ENCODE measurements at regions not wholly inside any gene's neighbourhood (a gene's known extent, or its start where the extent isn't known, plus 50 kb on each side); places are given as distances from the start of the nearest gene placed in this dataset.

- Histone ChIP-seq H3K27ac (ENCODE audit: poor library complexity, severe bottlenecking) (peak overlapping the region; percentile 98), H3K27me3 (ENCODE audit: insufficient read depth, poor library complexity, severe bottlenecking) (no peaks in the 10 kb centered on the region), H3K4me3 (ENCODE audit: severe bottlenecking) (no peak overlapping the region), H3K36me3 (ENCODE audit: low read depth) (no peaks in the 10 kb centered on the region), H3K9me3 (ENCODE audit: severe bottlenecking) (no peaks in the 10 kb centered on the region), H3K4me1 (ENCODE audit: insufficient read depth, poor library complexity, severe bottlenecking) (peaks cover 93% of the 10 kb centered on the region)
- peak; percentile 64 for ATAC-seq (ENCODE audit: low read depth)
- no peak for TF ChIP-seq CTCF (IDR thresholded peaks at IDR 0.05; ENCODE audit: poor library complexity, severe bottlenecking)
- no peak for DNase-seq (ENCODE audit: low spot score)
Measured at GRCh38 chr12:46556105-46556559, 183.6 kb upstream of the SLC38A2 start.

GRCh38 chr12:46555406-46555852 lies 182.9 kb upstream of the SLC38A2 start:
- DNase-seq (ENCODE audit: low spot score) (no peak), ATAC-seq (ENCODE audit: low read depth) (0 out of 3 replicates have a peak, but pooled peaks have one; percentile 13)
- H3K27ac ChIP-seq (ENCODE audit: poor library complexity, severe bottlenecking), result peak overlapping the region; percentile 98
- no peaks in the 10 kb centered on the region for H3K9me3 ChIP-seq (ENCODE audit: severe bottlenecking)
- H3K4me3 ChIP-seq (ENCODE audit: severe bottlenecking), result no peak overlapping the region
- peaks cover 98% of the 10 kb centered on the region for H3K4me1 ChIP-seq (ENCODE audit: insufficient read depth, poor library complexity, severe bottlenecking)
- no peaks in the 10 kb centered on the region for H3K27me3 ChIP-seq (ENCODE audit: insufficient read depth, poor library complexity, severe bottlenecking)
- no peaks in the 10 kb centered on the region for H3K36me3 ChIP-seq (ENCODE audit: low read depth)
- TF ChIP-seq CTCF (IDR thresholded peaks at IDR 0.05; ENCODE audit: poor library complexity, severe bottlenecking), result no peak

- ATAC-seq (ENCODE audit: low read depth) (no peak), DNase-seq (ENCODE audit: low spot score) (no peak)
- Histone ChIP-seq H3K27ac (ENCODE audit: poor library complexity, severe bottlenecking) (peak overlapping the region; percentile 98), H3K4me1 (ENCODE audit: insufficient read depth, poor library complexity, severe bottlenecking) (peaks cover 98% of the 10 kb centered on the region), H3K36me3 (ENCODE audit: low read depth) (no peaks in the 10 kb centered on the region), H3K4me3 (ENCODE audit: severe bottlenecking) (no peak overlapping the region), H3K9me3 (ENCODE audit: severe bottlenecking) (no peaks in the 10 kb centered on the region), H3K27me3 (ENCODE audit: insufficient read depth, poor library complexity, severe bottlenecking) (no peaks in the 10 kb centered on the region)
- TF ChIP-seq CTCF (IDR thresholded peaks at IDR 0.05; ENCODE audit: poor library complexity, severe bottlenecking), result no peak
Measured at GRCh38 chr12:46554460-46554859, 181.9 kb upstream of the SLC38A2 start.

GRCh38 chr12:46553911-46554310 lies 181.3 kb upstream of the SLC38A2 start:
- H3K9me3 ChIP-seq (ENCODE audit: severe bottlenecking), result no peaks in the 10 kb centered on the region
- H3K4me1 ChIP-seq (ENCODE audit: insufficient read depth, poor library complexity, severe bottlenecking), result peaks cover 98% of the 10 kb centered on the region
- H3K27ac ChIP-seq (ENCODE audit: poor library complexity, severe bottlenecking), result peak overlapping the region; percentile 98
- no peaks in the 10 kb centered on the region for H3K36me3 ChIP-seq (ENCODE audit: low read depth)
- no peak for TF ChIP-seq CTCF (IDR thresholded peaks at IDR 0.05; ENCODE audit: poor library complexity, severe bottlenecking)
- no peaks in the 10 kb centered on the region for H3K27me3 ChIP-seq (ENCODE audit: insufficient read depth, poor library complexity, severe bottlenecking)
- no peak overlapping the region for H3K4me3 ChIP-seq (ENCODE audit: severe bottlenecking)
- ATAC-seq (ENCODE audit: low read depth) (no peak), DNase-seq (ENCODE audit: low spot score) (no peak)

GRCh38 chr12:46553266-46553665 lies 180.7 kb upstream of the SLC38A2 start:
- H3K27ac ChIP-seq (ENCODE audit: poor library complexity, severe bottlenecking), result peak overlapping the region; percentile 98
- DNase-seq (ENCODE audit: low spot score) (no peak), ATAC-seq (ENCODE audit: low read depth) (peak; percentile 54)
- no peaks in the 10 kb centered on the region for H3K27me3 ChIP-seq (ENCODE audit: insufficient read depth, poor library complexity, severe bottlenecking)
- no peaks in the 10 kb centered on the region for H3K36me3 ChIP-seq (ENCODE audit: low read depth)
- TF ChIP-seq CTCF (IDR thresholded peaks at IDR 0.05; ENCODE audit: poor library complexity, severe bottlenecking), result no peak
- peaks cover 98% of the 10 kb centered on the region for H3K4me1 ChIP-seq (ENCODE audit: insufficient read depth, poor library complexity, severe bottlenecking)
- H3K9me3 ChIP-seq (ENCODE audit: severe bottlenecking), result no peaks in the 10 kb centered on the region
- no peak overlapping the region for H3K4me3 ChIP-seq (ENCODE audit: severe bottlenecking)

Data from RWPE2 (cell line).